AG08396 (cell line): ENCODE measurements at regions not wholly inside any gene's neighbourhood (a gene's known extent, or its start where the extent isn't known, plus 50 kb on each side); places are given as distances from the start of the nearest gene placed in this dataset.
"Not testable (repeated sequence)": the region's sequence is repeated elsewhere in the genome, so short reads cannot be mapped to it uniquely, and the experiment has no call there.

Experiments used
- DNase-seq: peaks from one replicate; pipeline ENCODE4 v3.0.0; 2012; ENCODE audit warnings: low spot score, mixed read lengths

DNA sequence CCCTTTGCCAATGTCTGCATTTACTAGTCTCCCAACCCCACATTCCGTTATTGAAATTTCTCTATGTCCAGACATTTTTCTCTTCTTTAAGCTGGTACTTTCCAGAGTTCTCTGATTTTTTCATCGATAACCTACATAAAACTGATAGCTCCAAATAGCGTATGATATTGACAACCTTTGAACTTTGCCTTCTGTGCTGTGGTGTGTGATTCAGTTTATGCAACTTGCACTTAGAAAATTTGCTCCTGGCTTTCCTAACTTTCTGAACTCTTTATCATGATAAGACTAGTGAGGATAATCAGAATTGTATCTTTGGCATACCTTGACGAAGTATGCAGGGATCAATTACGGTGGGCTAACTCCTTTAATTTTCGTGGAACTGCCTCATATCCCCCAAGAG lies 1261.3 kb downstream of the SI start:
- no peak for DNase-seq

DNA sequence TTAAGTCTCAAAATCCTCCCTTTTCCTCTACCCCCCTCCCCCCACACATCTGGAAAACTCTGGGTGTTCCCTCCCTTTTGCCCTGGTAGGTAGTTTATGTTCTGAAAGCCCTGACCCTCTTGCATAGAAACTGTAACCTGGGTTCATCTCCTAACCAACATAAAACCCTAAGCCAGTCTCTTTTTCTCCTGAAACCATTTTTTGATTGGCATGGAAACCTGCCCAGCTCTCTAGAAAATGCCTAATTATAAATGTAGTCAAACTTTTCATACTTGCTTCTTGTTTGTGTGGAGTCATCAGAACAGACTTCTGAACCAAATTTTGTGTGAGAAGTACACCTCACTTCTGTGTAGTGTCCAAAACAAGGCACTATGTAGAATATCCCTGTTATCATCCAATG lies 1264.4 kb downstream of the SI start:
- DNase-seq: no peak

- no peak for DNase-seq
Measured at GRCh38 chr3:163812006-163812405, 1266.3 kb downstream of the SI start.

GRCh38 chr3:163809540-163809993 lies 1268.7 kb downstream of the SI start:
- no peak for DNase-seq

GRCh38 chr3:163786416-163786815 lies 1291.9 kb downstream of the SI start:
- no peak for DNase-seq

- DNase-seq: no peak
Measured at GRCh38 chr3:163785693-163786092, 1292.6 kb downstream of the SI start.

GRCh38 chr3:163779396-163780344 lies 1298.6 kb downstream of the SI start:
- DNase-seq: no peak

DNA sequence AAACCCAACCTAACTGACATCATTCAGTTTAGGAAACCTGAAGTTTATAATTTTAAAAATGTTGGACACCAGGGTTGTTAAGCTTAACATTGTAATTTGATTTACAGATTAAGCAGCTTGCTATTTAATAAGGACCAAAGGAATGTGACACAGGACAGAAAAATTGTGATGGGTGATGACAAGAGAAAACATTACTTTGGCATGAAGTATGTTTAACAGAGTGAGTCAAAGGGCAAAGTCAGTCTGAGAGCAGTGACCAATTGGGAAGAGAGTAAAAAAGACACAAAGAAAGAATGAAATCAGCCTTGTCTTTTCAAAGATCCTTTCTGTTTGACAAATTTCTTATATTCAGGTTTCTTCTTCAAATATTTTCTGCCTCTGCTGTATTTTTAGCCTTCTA lies 1301.6 kb downstream of the SI start:
- no peak for DNase-seq

- no peak for DNase-seq
Measured at GRCh38 chr3:163773136-163773535, 1305.2 kb downstream of the SI start.

DNA sequence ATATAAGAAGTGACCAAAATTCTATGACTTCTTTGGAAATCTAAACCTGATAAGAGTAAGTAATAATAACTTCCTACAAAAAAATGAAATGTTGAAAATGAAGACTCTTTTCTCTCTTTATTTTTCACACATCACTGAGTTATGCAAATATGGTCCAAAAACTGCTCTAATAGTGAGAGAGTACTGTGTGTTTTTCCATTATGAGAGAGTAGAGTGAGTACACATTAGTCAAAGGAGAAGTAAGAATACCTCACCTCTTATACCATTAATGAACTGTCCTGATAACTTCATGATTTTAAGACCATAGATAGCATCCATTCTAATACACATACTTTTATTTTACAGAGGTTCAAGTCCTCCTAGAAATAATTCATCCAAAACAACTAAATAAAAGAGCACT lies 1310.2 kb downstream of the SI start:
- DNase-seq: no peak

DNA sequence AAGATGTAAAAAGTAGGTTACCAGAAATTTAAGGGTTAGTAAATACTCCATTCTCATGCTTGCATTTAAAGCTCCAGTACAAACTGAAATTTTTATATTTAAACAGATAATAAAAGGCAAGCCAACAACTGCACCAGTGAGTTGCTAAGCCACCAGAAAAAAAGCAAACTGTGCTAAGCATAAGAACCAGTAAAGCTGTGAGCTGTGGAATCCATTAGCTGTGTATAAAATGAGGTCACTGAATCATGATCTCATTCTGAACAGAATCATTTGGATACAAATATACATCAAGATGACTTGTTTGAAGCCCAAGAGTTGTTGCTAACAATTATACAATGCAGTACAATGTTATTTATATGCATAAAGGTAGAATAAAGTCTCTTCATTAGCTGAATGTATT lies 1312.2 kb downstream of the SI start:
- DNase-seq: no peak

DNA sequence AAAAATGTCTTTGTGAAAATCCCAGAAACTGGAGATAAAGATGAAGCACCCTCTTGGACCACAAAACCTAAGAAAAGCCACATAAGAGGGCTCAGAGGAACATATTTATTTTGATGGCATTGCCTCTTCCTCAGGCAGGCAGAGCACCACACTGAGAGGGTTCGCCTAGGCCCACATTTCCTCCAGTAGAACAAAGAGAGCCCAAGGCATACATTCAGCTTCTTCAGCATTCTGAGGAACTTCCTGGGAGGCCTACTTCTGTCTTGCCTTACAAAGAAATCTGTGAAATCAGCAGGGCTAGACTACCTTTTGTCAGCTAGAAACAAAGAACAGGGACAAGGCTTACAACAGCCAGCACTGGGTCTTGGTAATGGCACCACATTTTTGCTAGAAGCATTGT lies 1325.3 kb downstream of the SI start:
- no peak for DNase-seq

DNA sequence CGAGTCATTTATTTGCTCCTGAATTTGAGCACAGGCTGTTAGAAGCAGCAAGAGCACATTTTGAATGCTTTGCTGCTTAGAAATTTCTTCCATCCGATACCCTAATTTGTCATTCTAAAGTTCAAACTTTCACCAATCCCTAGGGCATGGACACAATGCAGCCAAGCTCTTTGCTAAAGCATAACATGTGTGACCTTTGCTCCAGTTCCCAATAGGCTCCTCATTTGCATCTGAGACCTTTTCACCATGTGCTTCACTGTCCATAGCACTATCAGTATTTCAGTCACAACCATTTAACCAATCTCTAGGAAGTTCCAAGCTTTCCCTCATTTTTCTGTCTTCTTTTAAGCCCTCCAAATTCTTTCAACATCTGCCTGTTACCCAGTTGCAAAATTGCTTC lies 1333.1 kb downstream of the SI start:
- DNase-seq: no peak

DNA sequence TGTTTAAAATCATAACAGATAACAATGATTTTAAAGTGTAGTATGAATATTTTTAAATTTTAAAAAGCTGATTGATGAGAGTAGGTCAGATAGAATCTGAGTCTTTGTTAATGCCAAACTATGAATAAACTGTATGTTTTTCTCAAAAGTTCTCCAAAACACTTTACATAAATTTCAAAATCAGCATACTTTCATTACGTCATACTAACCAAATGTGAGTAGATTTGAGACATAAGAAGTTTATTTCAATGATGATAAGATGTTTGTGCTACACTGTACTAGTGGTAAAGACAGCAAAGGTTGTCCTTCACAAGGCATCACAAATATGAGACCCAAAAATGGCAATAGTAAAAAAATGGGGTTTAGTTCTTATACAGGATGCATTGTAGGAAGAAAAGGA lies 1342.9 kb downstream of the SI start:
- no peak for DNase-seq

GRCh38 chr3:163730684-163731083 lies 1347.6 kb downstream of the SI start:
- no peak for DNase-seq

- DNase-seq: no peak
Measured at GRCh38 chr3:163726125-163726524, 1352.2 kb downstream of the SI start.

- no peak for DNase-seq
Measured at GRCh38 chr3:163722405-163722804, 1355.9 kb downstream of the SI start.

GRCh38 chr3:163721596-163721995 lies 1356.7 kb downstream of the SI start:
- no peak for DNase-seq

DNA sequence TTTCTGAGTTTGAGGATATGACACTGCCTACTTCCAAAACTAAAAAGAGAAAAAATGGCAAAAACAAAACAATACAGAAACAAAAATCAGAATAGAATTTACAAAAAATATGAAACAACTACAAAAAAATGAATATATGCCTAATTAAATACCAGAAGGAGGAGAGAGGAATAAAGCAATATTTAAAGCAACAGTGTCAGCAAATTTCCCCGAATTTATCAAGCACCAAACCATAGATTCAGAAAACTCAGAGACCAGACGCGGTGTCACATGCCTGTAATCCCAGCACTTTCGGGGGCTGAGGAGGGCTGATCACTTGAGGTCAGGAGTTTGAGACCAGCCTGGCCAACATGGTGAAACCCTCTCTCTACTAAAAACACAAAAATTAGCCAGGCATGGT lies 1360.9 kb downstream of the SI start:
- no peak for DNase-seq

GRCh38 chr3:163708428-163708827 lies 1369.9 kb downstream of the SI start:
- no peak for DNase-seq

- DNase-seq: no peak
Measured at GRCh38 chr3:163707659-163708058, 1370.6 kb downstream of the SI start.

DNA sequence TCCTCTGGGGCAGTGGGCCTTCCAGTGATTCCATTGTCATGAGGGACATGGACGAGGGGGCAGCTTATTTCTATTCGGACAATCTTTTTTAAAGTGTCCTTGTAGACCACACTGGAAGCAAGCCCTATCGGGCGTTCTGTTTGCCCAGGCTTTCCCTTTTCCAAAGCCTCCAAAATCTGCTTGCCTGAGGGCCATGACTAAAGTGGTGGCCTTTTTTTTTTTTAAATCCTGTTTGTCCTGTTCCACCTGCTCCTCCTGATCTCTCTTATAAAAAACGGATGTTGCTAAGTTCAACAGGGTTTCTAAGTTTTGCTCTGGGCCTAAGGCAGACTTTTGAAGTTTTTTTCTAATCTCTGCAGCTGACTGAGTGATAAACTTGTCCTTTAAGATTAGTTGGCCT lies 1380.1 kb downstream of the SI start:
- DNase-seq: not testable (repeated sequence)

DNA sequence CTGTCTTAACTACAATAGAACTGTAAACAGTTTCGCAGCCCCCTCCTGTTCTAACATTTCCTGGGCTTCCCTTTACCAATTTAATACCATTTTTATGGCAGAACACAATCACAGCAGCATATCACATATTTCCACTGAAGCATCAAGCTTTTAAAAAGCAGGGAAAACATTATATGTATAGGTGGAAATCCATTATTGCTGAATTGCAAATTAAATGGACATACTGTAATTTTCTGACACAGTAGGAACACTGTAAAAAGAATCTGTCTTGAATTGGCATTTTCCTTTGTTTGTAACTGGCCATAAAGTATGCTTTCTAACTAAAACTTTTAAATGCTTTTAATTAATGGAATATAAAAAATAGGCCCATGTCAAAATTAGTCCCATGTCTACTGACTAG lies 1385.8 kb downstream of the SI start:
- no peak for DNase-seq

DNA sequence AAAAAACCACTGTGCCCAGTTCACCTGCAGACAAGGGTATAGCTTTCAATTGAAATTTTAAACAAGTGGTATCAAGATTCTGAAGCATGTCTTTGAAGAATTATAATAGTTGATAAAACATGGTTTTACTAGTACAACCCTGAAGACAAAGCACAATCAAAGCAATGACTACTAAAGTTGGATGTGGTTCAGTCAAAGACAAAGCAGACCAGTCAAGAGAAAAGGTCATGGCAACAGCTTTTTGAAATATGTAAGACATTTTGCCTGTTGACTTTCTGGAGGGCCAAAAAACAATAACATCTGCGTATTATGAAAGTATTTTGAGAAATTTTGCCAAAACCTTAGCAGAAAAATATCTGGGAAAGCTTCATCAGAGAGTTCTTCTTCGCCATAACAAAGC lies 1393.6 kb downstream of the SI start:
- no peak for DNase-seq
